ENCODE measurements at regions not wholly inside any gene's neighbourhood (a gene's known extent, or its start where the extent isn't known, plus 50 kb on each side); places are given as distances from the start of the nearest gene placed in this dataset.

GRCh38 chrX:10101269-10101668 lies 55.5 kb upstream of the CLCN4 start:
- no peak for TF ChIP-seq ZNF580 (CRISPR knock-in tag; IDR thresholded peaks at IDR 0.05; ENCODE audit: borderline replicate concordance, low read depth)
- no peak for TF ChIP-seq ZNF737 (CRISPR knock-in tag; IDR thresholded peaks at IDR 0.05; ENCODE audit: borderline replicate concordance)
- no peak for TF ChIP-seq NKX3-1 (CRISPR knock-in tag; IDR thresholded peaks at IDR 0.05)
- no peak for TF ChIP-seq CTCF (CRISPR knock-in tag; IDR thresholded peaks at IDR 0.05)
